IPS DF 6.9 (cell line): ENCODE measurements at regions not wholly inside any gene's neighbourhood (a gene's known extent, or its start where the extent isn't known, plus 50 kb on each side); places are given as distances from the start of the nearest gene placed in this dataset.

ENCODE experiments used
- DNase-seq: peaks from one replicate; pipeline ENCODE4 v3.0.0-alpha.2; 2013; ENCODE audit warnings: low read depth, low spot score
- H3K27ac ChIP-seq: one replicate; pipeline ENCODE4 v1.5.1; 2013; ENCODE audit warnings: low read length, control low read depth
- H3K27me3 ChIP-seq: 2 replicates; pipeline ENCODE4 v1.6.1; 2013; ENCODE audit warnings: mild to moderate bottlenecking, low read length; ENCODE audit not compliant: control insufficient read depth, insufficient read depth
- H3K36me3 ChIP-seq: 2 replicates; pipeline ENCODE4 v1.6.1; 2013; ENCODE audit warnings: low read length; ENCODE audit not compliant: control insufficient read depth, insufficient read depth
- H3K4me1 ChIP-seq: 2 replicates; pipeline ENCODE4 v1.6.1; 2013; ENCODE audit warnings: low read length; ENCODE audit not compliant: control insufficient read depth, insufficient read depth
- H3K4me3 ChIP-seq: 2 replicates; pipeline ENCODE4 v1.5.1; 2013; ENCODE audit warnings: mild to moderate bottlenecking, low read length
- H3K9me3 ChIP-seq: 2 replicates; pipeline ENCODE4 v1.6.1; 2013; ENCODE audit warnings: low read length, inconsistent platforms; ENCODE audit not compliant: control insufficient read depth, insufficient read depth
- WGBS: extraction: QIAGEN DNeasy Blood & Tissue Kit; methylation state at CpG from one replicate; pipeline ENCODE4 v1.1.7; 2013; ENCODE audit warnings: mixed read lengths, missing lambda C conversion rate; ENCODE audit not compliant: insufficient read length, insufficient coverage; 5-methylcytosine and 5-hydroxymethylcytosine counted together

GRCh38 chr6:148602136-148602535 lies 144.7 kb upstream of the UST start:
- Histone ChIP-seq H3K27me3 (no peaks in the 10 kb centered on the region), H3K4me1 (peaks cover 2% of the 10 kb centered on the region), H3K9me3 (no peaks in the 10 kb centered on the region; the same call in 1 of the 2 replicates), H3K36me3 (no peaks in the 10 kb centered on the region), H3K27ac (no peak overlapping the region), H3K4me3 (no peak overlapping the region)
- WGBS: no CpG with 5 or more reads among the region's 2 CpGs
- no peak for DNase-seq

GRCh38 chr6:148608199-148608951 lies 138.5 kb upstream of the UST start:
- H3K27me3 ChIP-seq: no peaks in the 10 kb centered on the region
- no CpG with 5 or more reads among the region's 10 CpGs for WGBS
- no peaks in the 10 kb centered on the region for H3K4me1 ChIP-seq
- DNase-seq: no peak
- no peaks in the 10 kb centered on the region for H3K36me3 ChIP-seq
- H3K4me3 ChIP-seq: no peak overlapping the region
- no peak overlapping the region for H3K27ac ChIP-seq
- H3K9me3 ChIP-seq: no peaks in the 10 kb centered on the region

GRCh38 chr6:148611213-148611612 lies 135.6 kb upstream of the UST start:
- Histone ChIP-seq H3K27me3 (no peaks in the 10 kb centered on the region), H3K36me3 (no peaks in the 10 kb centered on the region), H3K27ac (no peak overlapping the region), H3K4me3 (no peak overlapping the region), H3K4me1 (no peaks in the 10 kb centered on the region), H3K9me3 (no peaks in the 10 kb centered on the region)
- WGBS: no CpG with 5 or more reads among the region's 8 CpGs
- no peak for DNase-seq

GRCh38 chr6:148612043-148612442 lies 134.8 kb upstream of the UST start:
- Histone ChIP-seq H3K36me3 (no peaks in the 10 kb centered on the region), H3K4me3 (no peak overlapping the region), H3K4me1 (no peaks in the 10 kb centered on the region), H3K27ac (no peak overlapping the region), H3K9me3 (no peaks in the 10 kb centered on the region), H3K27me3 (no peaks in the 10 kb centered on the region)
- no peak for DNase-seq
- WGBS: no CpG with 5 or more reads among the region's 1 CpG

GRCh38 chr6:148614602-148615001 lies 132.2 kb upstream of the UST start:
- Histone ChIP-seq H3K4me1 (no peaks in the 10 kb centered on the region), H3K9me3 (no peaks in the 10 kb centered on the region), H3K27me3 (no peaks in the 10 kb centered on the region), H3K27ac (no peak overlapping the region), H3K4me3 (no peak overlapping the region), H3K36me3 (no peaks in the 10 kb centered on the region)
- WGBS: no CpG with 5 or more reads among the region's 3 CpGs
- no peak for DNase-seq

GRCh38 chr6:148616841-148617240 lies 130.0 kb upstream of the UST start:
- no CpG with 5 or more reads among the region's 3 CpGs for WGBS
- no peaks in the 10 kb centered on the region for H3K36me3 ChIP-seq
- H3K9me3 ChIP-seq: no peaks in the 10 kb centered on the region
- no peak for DNase-seq
- no peak overlapping the region for H3K4me3 ChIP-seq
- no peaks in the 10 kb centered on the region for H3K4me1 ChIP-seq
- no peak overlapping the region for H3K27ac ChIP-seq
- H3K27me3 ChIP-seq: no peaks in the 10 kb centered on the region

- no CpG with 5 or more reads among the region's 4 CpGs for WGBS
- no peak overlapping the region for H3K27ac ChIP-seq
- H3K27me3 ChIP-seq: no peaks in the 10 kb centered on the region
- no peaks in the 10 kb centered on the region for H3K36me3 ChIP-seq
- DNase-seq: no peak
- no peaks in the 10 kb centered on the region for H3K4me1 ChIP-seq
- H3K4me3 ChIP-seq: no peak overlapping the region
- H3K9me3 ChIP-seq: no peaks in the 10 kb centered on the region
Measured at GRCh38 chr6:148617530-148617929, 129.3 kb upstream of the UST start.

- no peaks in the 10 kb centered on the region for H3K27me3 ChIP-seq
- H3K4me3 ChIP-seq: no peak overlapping the region
- H3K27ac ChIP-seq: no peak overlapping the region
- H3K9me3 ChIP-seq: no peaks in the 10 kb centered on the region
- no peaks in the 10 kb centered on the region; the same call in 1 of the 2 replicates for H3K4me1 ChIP-seq
- WGBS: no CpG with 5 or more reads among the region's 1 CpG
- no peaks in the 10 kb centered on the region for H3K36me3 ChIP-seq
- no peak for DNase-seq
Measured at GRCh38 chr6:148619891-148620290, 126.9 kb upstream of the UST start.

- H3K9me3 ChIP-seq: no peaks in the 10 kb centered on the region
- no peaks in the 10 kb centered on the region; the same call in 1 of the 2 replicates for H3K4me1 ChIP-seq
- DNase-seq: no peak
- WGBS: no CpG with 5 or more reads among the region's 5 CpGs
- no peak overlapping the region for H3K27ac ChIP-seq
- no peaks in the 10 kb centered on the region for H3K36me3 ChIP-seq
- no peak overlapping the region for H3K4me3 ChIP-seq
- no peaks in the 10 kb centered on the region for H3K27me3 ChIP-seq
Measured at GRCh38 chr6:148620579-148621298, 126.1 kb upstream of the UST start.

GRCh38 chr6:148625609-148626008 lies 121.2 kb upstream of the UST start:
- Histone ChIP-seq H3K9me3 (no peaks in the 10 kb centered on the region), H3K4me3 (no peak overlapping the region), H3K27ac (no peak overlapping the region), H3K4me1 (no peaks in the 10 kb centered on the region; the same call in none of the 2 replicates), H3K27me3 (peaks cover 1% of the 10 kb centered on the region; the same call in 1 of the 2 replicates), H3K36me3 (no peaks in the 10 kb centered on the region)
- no CpG with 5 or more reads among the region's 2 CpGs for WGBS
- DNase-seq: no peak
